BJ (cell line): ENCODE measurements at regions not wholly inside any gene's neighbourhood (a gene's known extent, or its start where the extent isn't known, plus 50 kb on each side); places are given as distances from the start of the nearest gene placed in this dataset.

ENCODE experiments used
- CTCF ChIA-PET: fragments of 350-600 bp; formaldehyde crosslinking; extraction: SDS; loops from one replicate; lab custom pipeline; 2021; ENCODE audit warnings: antibody characterized with exemption, inconsistent platforms; lab: Yijun Ruan, JAX
- POLR2A ChIA-PET: fragments of 300-600 bp; sonication (Branson Sonifier 250); formaldehyde crosslinking; extraction: SDS; loops from one replicate; lab custom pipeline; 2021; ENCODE audit warnings: antibody characterized with exemption; lab: Charles Lee
- DNase-seq: peaks from one replicate; pipeline ENCODE4 v3.0.0-alpha.2; 2011; ENCODE audit warnings: low read depth
- H3K27me3 ChIP-seq: 2 replicates; pipeline ENCODE4 v1.6.0; 2011; ENCODE audit warnings: low read length; ENCODE audit not compliant: control insufficient read depth, insufficient read depth
- H3K36me3 ChIP-seq: 2 replicates; pipeline ENCODE4 v1.5.1; 2011; ENCODE audit warnings: low read length; ENCODE audit not compliant: control insufficient read depth, insufficient read depth
- H3K4me3 ChIP-seq: 2 replicates; pipeline ENCODE4 v1.5.1; 2011; ENCODE audit warnings: low read depth, mild to moderate bottlenecking, control low read depth, low read length
- CTCF ChIP-seq: IDR thresholded peaks from 2 replicates; pipeline ENCODE4 v1.5.1; 2011; ENCODE audit warnings: low read depth, mild to moderate bottlenecking, control low read depth, inconsistent platforms, low read length, moderate library complexity; ENCODE audit not compliant: insufficient read depth

GRCh38 chr18:45359275-45360009 is 255.8 kb upstream of the SLC14A2 start:
- Histone ChIP-seq H3K4me3 (no peak overlapping the region), H3K36me3 (no peaks in the 10 kb centered on the region), H3K27me3 (no peaks in the 10 kb centered on the region)
- ChIA-PET CTCF (interaction anchor here (1.2 to 1.4 kb wide), 2 partner anchors 9 to 11 kb away, joined by 3 to 4 read pairs; no protein-coding TSS in a partner anchor), POLR2A (no interaction called here)
- no peak for TF ChIP-seq CTCF
- DNase-seq = no peak

GRCh38 chr18:45361125-45361851 is 254.0 kb upstream of the SLC14A2 start:
- DNase-seq = peak; percentile 34
- POLR2A ChIA-PET = no interaction called here
- no peak for TF ChIP-seq CTCF
- Histone ChIP-seq H3K27me3 (no peaks in the 10 kb centered on the region), H3K4me3 (no peak overlapping the region), H3K36me3 (no peaks in the 10 kb centered on the region)
- CTCF ChIA-PET = interaction anchor here (1.5 kb wide), 1 partner anchor 24 kb away, joined by 3 read pairs; no protein-coding TSS in a partner anchor

- DNase-seq = no peak
- no peak overlapping the region for H3K4me3 ChIP-seq
- ChIA-PET POLR2A (no interaction called here), CTCF (interaction anchor here (1.3 to 2.1 kb wide), 2 partner anchors 9 to 20 kb away, joined by 3 to 4 read pairs; no protein-coding TSS in a partner anchor)
- no peaks in the 10 kb centered on the region for H3K36me3 ChIP-seq
- TF ChIP-seq CTCF = no peak
- no peaks in the 10 kb centered on the region; the same call in 1 of the 2 replicates for H3K27me3 ChIP-seq
Observed at GRCh38 chr18:45363196-45363595, 252.1 kb upstream of the SLC14A2 start.

GRCh38 chr18:45365835-45366234 is 249.4 kb upstream of the SLC14A2 start:
- no peak for TF ChIP-seq CTCF
- Histone ChIP-seq H3K27me3 (no peaks in the 10 kb centered on the region; the same call in 1 of the 2 replicates), H3K4me3 (no peak overlapping the region), H3K36me3 (no peaks in the 10 kb centered on the region)
- ChIA-PET CTCF (interaction anchor here (1.4 kb wide), 1 partner anchor 9 kb away, joined by 3 read pairs; no protein-coding TSS in a partner anchor), POLR2A (no interaction called here)
- peak; percentile 62 for DNase-seq
